Nephron (organoid): ENCODE measurements at regions not wholly inside any gene's neighbourhood (a gene's known extent, or its start where the extent isn't known, plus 50 kb on each side); places are given as distances from the start of the nearest gene placed in this dataset.

ENCODE experiments used
- H3K27ac Mint-ChIP-seq, 3 experiments: 2 replicates each; pipeline ENCODE4 v1.8.0; 2020; ENCODE audit warnings: mixed read lengths in 3 of 3, mild to moderate bottlenecking in 2 of 3, moderate library complexity in 1 of 3
- H3K27me3 Mint-ChIP-seq: 2 replicates; pipeline ENCODE4 v1.8.0; 2021; ENCODE audit warnings: low read depth, mild to moderate bottlenecking, moderate library complexity, mixed read lengths
- H3K36me3 Mint-ChIP-seq: 2 replicates; pipeline ENCODE4 v1.8.0; 2020; ENCODE audit warnings: low read depth, mixed read lengths
- H3K4me1 Mint-ChIP-seq: 2 replicates; pipeline ENCODE4 v1.8.0; 2020; ENCODE audit warnings: mixed read lengths
- H3K4me3 Mint-ChIP-seq, 3 experiments: 2 replicates each; pipeline ENCODE4 v1.8.0; 2020; ENCODE audit warnings: mild to moderate bottlenecking in 3 of 3, mixed read lengths in 3 of 3, moderate library complexity in 2 of 3
- H3K9me3 Mint-ChIP-seq: 2 replicates; pipeline ENCODE4 v1.8.0; 2020; ENCODE audit warnings: mixed read lengths
- TF ChIP-seq, protein P1 (sequence below), 3 experiments: fragments of 200-600 bp; sonication (generic); IDR thresholded peaks; one replicate each; pipeline ENCODE4 v1.5.0; 2021; ENCODE audit warnings: antibody characterized with exemption in 3 of 3; ENCODE audit not compliant: unreplicated experiment in 3 of 3

DNA sequence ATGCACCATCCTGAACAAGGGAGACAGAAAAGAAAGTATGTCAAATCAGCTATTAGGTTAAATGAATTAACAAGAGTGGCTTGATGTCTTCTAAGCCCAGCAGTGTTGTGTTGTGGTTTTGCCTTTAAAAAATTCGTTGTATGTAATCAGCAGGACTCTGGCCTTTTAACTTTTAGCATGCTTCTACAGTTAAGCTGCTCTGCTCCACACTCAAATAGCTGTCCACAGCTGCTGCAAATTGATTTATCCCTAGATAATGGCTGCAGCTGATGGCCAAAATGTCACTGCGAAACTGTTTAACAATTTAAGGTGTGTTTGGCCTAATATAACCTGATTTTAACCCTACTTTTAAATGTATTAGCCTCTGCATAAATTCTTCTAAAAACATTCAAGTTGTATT is 85.8 kb downstream of the CXXC4 start:
- TF ChIP-seq, protein P1, sequence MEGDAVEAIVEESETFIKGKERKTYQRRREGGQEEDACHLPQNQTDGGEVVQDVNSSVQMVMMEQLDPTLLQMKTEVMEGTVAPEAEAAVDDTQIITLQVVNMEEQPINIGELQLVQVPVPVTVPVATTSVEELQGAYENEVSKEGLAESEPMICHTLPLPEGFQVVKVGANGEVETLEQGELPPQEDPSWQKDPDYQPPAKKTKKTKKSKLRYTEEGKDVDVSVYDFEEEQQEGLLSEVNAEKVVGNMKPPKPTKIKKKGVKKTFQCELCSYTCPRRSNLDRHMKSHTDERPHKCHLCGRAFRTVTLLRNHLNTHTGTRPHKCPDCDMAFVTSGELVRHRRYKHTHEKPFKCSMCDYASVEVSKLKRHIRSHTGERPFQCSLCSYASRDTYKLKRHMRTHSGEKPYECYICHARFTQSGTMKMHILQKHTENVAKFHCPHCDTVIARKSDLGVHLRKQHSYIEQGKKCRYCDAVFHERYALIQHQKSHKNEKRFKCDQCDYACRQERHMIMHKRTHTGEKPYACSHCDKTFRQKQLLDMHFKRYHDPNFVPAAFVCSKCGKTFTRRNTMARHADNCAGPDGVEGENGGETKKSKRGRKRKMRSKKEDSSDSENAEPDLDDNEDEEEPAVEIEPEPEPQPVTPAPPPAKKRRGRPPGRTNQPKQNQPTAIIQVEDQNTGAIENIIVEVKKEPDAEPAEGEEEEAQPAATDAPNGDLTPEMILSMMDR (IDR thresholded peaks at IDR 0.05; ENCODE audit: unreplicated experiment in 3 of 3), result no peak
- H3K4me1 Mint-ChIP-seq, result peaks cover 41% of the 10 kb centered on the region
- no peaks in the 10 kb centered on the region for H3K27me3 Mint-ChIP-seq
- H3K9me3 Mint-ChIP-seq, result no peaks in the 10 kb centered on the region
- no peak overlapping the region for H3K4me3 Mint-ChIP-seq
- no peaks in the 10 kb centered on the region for H3K36me3 Mint-ChIP-seq
- peak overlapping the region in 1 of 3 experiments; percentile 28 for H3K27ac Mint-ChIP-seq

DNA sequence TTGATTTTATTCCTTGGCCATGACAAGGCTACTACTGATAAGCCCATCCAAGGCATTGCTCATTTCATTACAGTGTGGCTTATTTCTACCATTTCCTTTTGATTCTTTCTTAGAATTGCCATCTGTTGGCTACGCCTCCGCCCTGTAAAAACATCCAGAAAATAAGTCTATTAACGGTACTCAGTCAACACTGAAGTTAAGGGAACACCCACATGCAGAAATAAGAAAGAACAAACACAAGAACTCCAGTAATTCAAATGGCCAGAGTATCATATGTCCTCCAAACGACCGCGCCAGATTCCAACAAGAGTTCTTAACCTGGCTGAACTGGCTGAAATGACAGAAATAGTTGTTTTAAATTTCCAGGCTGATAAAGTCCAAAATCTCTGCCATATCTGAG is 90.3 kb downstream of the CXXC4 start:
- Mint-ChIP-seq H3K4me1 (peaks cover 30% of the 10 kb centered on the region), H3K9me3 (peaks cover 12% of the 10 kb centered on the region), H3K27me3 (no peaks in the 10 kb centered on the region), H3K36me3 (no peaks in the 10 kb centered on the region), H3K27ac (no peak overlapping the region), H3K4me3 (no peak overlapping the region)
- TF ChIP-seq, protein P1 (IDR thresholded peaks at IDR 0.05; ENCODE audit: unreplicated experiment in 3 of 3), result no peak

DNA sequence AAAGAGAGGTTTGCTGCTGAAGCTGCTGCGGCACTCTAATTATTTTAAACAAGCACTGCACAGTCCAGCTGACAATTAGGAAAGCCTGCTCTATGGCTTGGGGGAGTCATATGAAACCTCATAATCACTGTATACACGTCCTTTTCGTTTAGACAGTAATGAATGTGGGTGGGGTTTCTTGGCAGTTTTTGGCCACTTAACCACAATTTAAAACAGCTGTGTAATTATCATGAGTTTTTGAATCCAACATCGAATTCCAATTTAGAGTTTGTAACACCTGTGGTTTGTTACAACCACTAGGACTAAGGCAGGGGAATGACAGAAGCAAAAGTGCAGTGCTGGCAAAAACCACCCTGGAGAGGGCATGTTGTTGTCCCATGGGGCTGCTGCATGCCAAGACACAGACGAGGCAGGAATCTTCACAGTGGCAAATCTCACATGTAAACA is 99.5 kb downstream of the CXXC4 start:
- Mint-ChIP-seq H3K4me1 (peaks cover 19% of the 10 kb centered on the region), H3K9me3 (no peaks in the 10 kb centered on the region), H3K27me3 (no peaks in the 10 kb centered on the region), H3K36me3 (no peaks in the 10 kb centered on the region), H3K27ac (no peak overlapping the region), H3K4me3 (peak overlapping the region in 1 of 3 experiments; percentile 15)
- TF ChIP-seq, protein P1 (IDR thresholded peaks at IDR 0.05; ENCODE audit: unreplicated experiment in 3 of 3), result no peak

DNA sequence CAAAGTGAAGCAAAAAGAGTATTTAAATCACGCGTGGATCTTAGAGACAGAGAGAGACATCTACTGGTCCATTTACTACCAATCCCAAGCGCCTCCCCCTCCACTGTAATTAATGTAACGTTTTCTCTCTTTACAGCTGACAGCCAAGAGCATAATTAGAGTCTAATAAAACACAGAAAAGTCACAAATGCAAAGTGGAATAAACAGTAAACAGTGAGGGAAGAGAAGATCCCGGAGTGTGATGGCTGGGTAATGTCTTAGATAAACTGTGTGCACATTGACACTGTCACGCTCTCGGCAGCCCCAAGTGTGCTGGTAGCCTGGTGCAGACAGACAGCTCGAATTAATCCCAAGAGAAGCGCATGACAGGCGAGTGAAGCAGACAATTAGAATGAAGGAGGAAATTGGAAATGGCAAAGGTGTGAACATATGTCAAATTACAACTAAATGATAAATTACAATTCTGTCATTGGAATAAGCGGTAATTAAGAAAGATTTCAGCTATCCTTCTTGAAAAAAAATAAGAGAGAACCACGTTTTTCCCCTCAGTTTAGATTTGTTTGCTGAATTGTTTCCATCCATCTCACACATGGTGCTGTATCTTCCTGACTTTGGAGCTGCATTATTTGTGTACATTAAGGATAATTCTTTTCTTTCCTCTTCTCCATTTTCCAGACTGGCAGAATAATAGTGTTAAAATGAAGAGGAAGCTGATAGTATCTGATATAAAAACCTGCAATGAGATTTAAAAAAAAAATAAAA is 100.1 kb downstream of the CXXC4 start:
- Mint-ChIP-seq H3K27me3 (no peaks in the 10 kb centered on the region), H3K9me3 (no peaks in the 10 kb centered on the region), H3K27ac (peak overlapping the region in 1 of 3 experiments; percentile 18), H3K4me3 (peak overlapping the region; percentile 47 to 56 (median 52)), H3K4me1 (peaks cover 19% of the 10 kb centered on the region), H3K36me3 (no peaks in the 10 kb centered on the region)
- TF ChIP-seq, protein P1 (IDR thresholded peaks at IDR 0.05; ENCODE audit: unreplicated experiment in 3 of 3), result no peak

GRCh38 chr4:104393655-104394324 is 100.9 kb downstream of the CXXC4 start:
- Mint-ChIP-seq H3K4me1 (peaks cover 19% of the 10 kb centered on the region), H3K4me3 (peak overlapping the region in 1 of 3 experiments; percentile 56), H3K9me3 (no peaks in the 10 kb centered on the region), H3K27me3 (no peaks in the 10 kb centered on the region), H3K27ac (peak overlapping the region in 1 of 3 experiments; percentile 18), H3K36me3 (no peaks in the 10 kb centered on the region)
- TF ChIP-seq, protein P1 (IDR thresholded peaks at IDR 0.05; ENCODE audit: unreplicated experiment in 3 of 3), result no peak
